Effector memory CD8-positive, alpha-beta T cell (primary cell): ENCODE measurements at regions not wholly inside any gene's neighbourhood (a gene's known extent, or its start where the extent isn't known, plus 50 kb on each side); places are given as distances from the start of the nearest gene placed in this dataset.
A peak's percentile ranks its signal among the peaks of the same experiment; 100 is the strongest.
"Not testable (repeated sequence)": the region's sequence is repeated elsewhere in the genome, so short reads cannot be mapped to it uniquely, and the experiment has no call there.

Experiments used
- ATAC-seq: fragments of 150-1000 bp; cut with Tn5 transposase; replicated peaks from 2 replicates; pipeline ENCODE4 v1.10.0; 2021; ENCODE audit warnings: mild to moderate bottlenecking, moderate library complexity
- DNase-seq, 3 experiments: peaks; one replicate each; pipeline ENCODE4 v3.0.0; 2021
- H3K27ac Mint-ChIP-seq, 2 donors: one replicate each; pipeline ENCODE4 v1.8.0; 2022; ENCODE audit warnings: mild to moderate bottlenecking in 2 of 2, mixed read lengths in 2 of 2, moderate library complexity in 2 of 2
- H3K27me3 Mint-ChIP-seq, 2 donors: one replicate each; pipeline ENCODE4 v1.8.0; 2022; ENCODE audit warnings: mixed read lengths in 2 of 2
- H3K36me3 Mint-ChIP-seq: one replicate; pipeline ENCODE4 v1.8.0; 2022; ENCODE audit warnings: mild to moderate bottlenecking, moderate library complexity, mixed read lengths; ENCODE audit not compliant: insufficient read depth
- H3K4me1 Mint-ChIP-seq, 2 donors: one replicate each; pipeline ENCODE4 v1.8.0; 2022; ENCODE audit warnings: low read depth in 2 of 2, mixed read lengths in 2 of 2
- H3K4me3 Mint-ChIP-seq, 2 donors: one replicate each; pipeline ENCODE4 v1.8.0; 2022; ENCODE audit warnings: mild to moderate bottlenecking in 2 of 2, mixed read lengths in 2 of 2, moderate library complexity in 2 of 2
- H3K9me3 Mint-ChIP-seq, 2 donors: one replicate each; pipeline ENCODE4 v1.8.0; 2022; ENCODE audit warnings: mixed read lengths in 2 of 2

- not testable (repeated sequence) for ATAC-seq, H3K4me3 Mint-ChIP-seq, H3K9me3 Mint-ChIP-seq, H3K27me3 Mint-ChIP-seq, H3K27ac Mint-ChIP-seq, DNase-seq, H3K4me1 Mint-ChIP-seq
- peaks cover 18% of the 10 kb centered on the region for H3K36me3 Mint-ChIP-seq
Observed at GRCh38 chr1:149673231-149673909, 89.7 kb downstream of the PPIAL4C start.

- not testable (repeated sequence) for H3K27me3 Mint-ChIP-seq, H3K36me3 Mint-ChIP-seq, DNase-seq, H3K4me3 Mint-ChIP-seq, ATAC-seq, H3K27ac Mint-ChIP-seq, H3K4me1 Mint-ChIP-seq, H3K9me3 Mint-ChIP-seq
Observed at GRCh38 chr1:149674921-149675320, 91.3 kb downstream of the PPIAL4C start.

GRCh38 chr1:149677359-149677758, 93.7 kb downstream of the PPIAL4C start:
- not testable (repeated sequence) for ATAC-seq, H3K36me3 Mint-ChIP-seq, H3K27ac Mint-ChIP-seq, H3K27me3 Mint-ChIP-seq, DNase-seq, H3K4me1 Mint-ChIP-seq, H3K9me3 Mint-ChIP-seq, H3K4me3 Mint-ChIP-seq

GRCh38 chr1:149686593-149687238, 95.8 kb upstream of the FCGR1A start:
- H3K4me3 Mint-ChIP-seq, H3K4me1 Mint-ChIP-seq, H3K36me3 Mint-ChIP-seq, H3K9me3 Mint-ChIP-seq, H3K27me3 Mint-ChIP-seq, DNase-seq, H3K27ac Mint-ChIP-seq: not testable (repeated sequence)
- peak; percentile 99 for ATAC-seq

- H3K27ac Mint-ChIP-seq, ATAC-seq: not testable (repeated sequence)
Observed at GRCh38 chr1:149691399-149691798, 91.1 kb upstream of the FCGR1A start.

GRCh38 chr1:149692804-149693539, 89.5 kb upstream of the FCGR1A start:
- H3K9me3 Mint-ChIP-seq, H3K27ac Mint-ChIP-seq, H3K4me1 Mint-ChIP-seq, H3K36me3 Mint-ChIP-seq, H3K27me3 Mint-ChIP-seq: not testable (repeated sequence)
- ATAC-seq: peak; percentile 94
- H3K4me3 Mint-ChIP-seq: peak overlapping the region in 1 of 2 donors; percentile 29
- peak in 2 of 3 experiments; percentile 20 to 23 for DNase-seq

More at GRCh38 chr1:149691399-149691798, 91.1 kb upstream of the FCGR1A start:
- not testable (repeated sequence) for H3K4me3 Mint-ChIP-seq, DNase-seq, H3K27me3 Mint-ChIP-seq, H3K4me1 Mint-ChIP-seq, H3K9me3 Mint-ChIP-seq, H3K36me3 Mint-ChIP-seq

- not testable (repeated sequence) for H3K27me3 Mint-ChIP-seq, DNase-seq, H3K27ac Mint-ChIP-seq, H3K4me1 Mint-ChIP-seq, H3K9me3 Mint-ChIP-seq, H3K36me3 Mint-ChIP-seq, ATAC-seq
- H3K4me3 Mint-ChIP-seq: peak overlapping the region in 1 of 2 donors; percentile 25
Observed at GRCh38 chr1:149695066-149695465, 87.4 kb upstream of the FCGR1A start.

GRCh38 chr1:149700220-149700619, 82.3 kb upstream of the FCGR1A start:
- H3K27ac Mint-ChIP-seq, H3K9me3 Mint-ChIP-seq, ATAC-seq, H3K27me3 Mint-ChIP-seq, H3K4me1 Mint-ChIP-seq, H3K4me3 Mint-ChIP-seq, DNase-seq, H3K36me3 Mint-ChIP-seq: not testable (repeated sequence)

- ATAC-seq: peak; percentile 81
- not testable (repeated sequence) for H3K4me3 Mint-ChIP-seq, H3K27me3 Mint-ChIP-seq, H3K9me3 Mint-ChIP-seq, H3K27ac Mint-ChIP-seq, DNase-seq, H3K36me3 Mint-ChIP-seq, H3K4me1 Mint-ChIP-seq
Observed at GRCh38 chr1:149700677-149701567, 81.6 kb upstream of the FCGR1A start.

GRCh38 chr1:149708192-149708853, 74.2 kb upstream of the FCGR1A start:
- H3K9me3 Mint-ChIP-seq, H3K27me3 Mint-ChIP-seq, H3K4me1 Mint-ChIP-seq: not testable (repeated sequence)
- peak overlapping the region; percentile 86 for H3K4me3 Mint-ChIP-seq
- ATAC-seq: peak; percentile 89
- H3K36me3 Mint-ChIP-seq: peaks cover 19% of the 10 kb centered on the region
- DNase-seq: peak; percentile 64 to 72 (median 67)
- H3K27ac Mint-ChIP-seq: peak overlapping the region; percentile 99 to 100

- not testable (repeated sequence) for ATAC-seq, H3K27me3 Mint-ChIP-seq, H3K9me3 Mint-ChIP-seq, H3K4me3 Mint-ChIP-seq, DNase-seq, H3K4me1 Mint-ChIP-seq, H3K27ac Mint-ChIP-seq
- peaks cover 19% of the 10 kb centered on the region for H3K36me3 Mint-ChIP-seq
Observed at GRCh38 chr1:149711651-149712050, 70.8 kb upstream of the FCGR1A start.

GRCh38 chr1:149712154-149712927, 70.2 kb upstream of the FCGR1A start:
- not testable (repeated sequence) for H3K27me3 Mint-ChIP-seq, H3K9me3 Mint-ChIP-seq, H3K4me1 Mint-ChIP-seq, ATAC-seq
- Mint-ChIP-seq H3K36me3 (peaks cover 19% of the 10 kb centered on the region), H3K4me3 (peak overlapping the region in 1 of 2 donors; percentile 18), H3K27ac (peak overlapping the region; percentile 72 to 77)
- peak; percentile 7 to 25 (median 20) for DNase-seq
